ENCODE measurements at regions not wholly inside any gene's neighbourhood (a gene's known extent, or its start where the extent isn't known, plus 50 kb on each side); places are given as distances from the start of the nearest gene placed in this dataset.

DNA sequence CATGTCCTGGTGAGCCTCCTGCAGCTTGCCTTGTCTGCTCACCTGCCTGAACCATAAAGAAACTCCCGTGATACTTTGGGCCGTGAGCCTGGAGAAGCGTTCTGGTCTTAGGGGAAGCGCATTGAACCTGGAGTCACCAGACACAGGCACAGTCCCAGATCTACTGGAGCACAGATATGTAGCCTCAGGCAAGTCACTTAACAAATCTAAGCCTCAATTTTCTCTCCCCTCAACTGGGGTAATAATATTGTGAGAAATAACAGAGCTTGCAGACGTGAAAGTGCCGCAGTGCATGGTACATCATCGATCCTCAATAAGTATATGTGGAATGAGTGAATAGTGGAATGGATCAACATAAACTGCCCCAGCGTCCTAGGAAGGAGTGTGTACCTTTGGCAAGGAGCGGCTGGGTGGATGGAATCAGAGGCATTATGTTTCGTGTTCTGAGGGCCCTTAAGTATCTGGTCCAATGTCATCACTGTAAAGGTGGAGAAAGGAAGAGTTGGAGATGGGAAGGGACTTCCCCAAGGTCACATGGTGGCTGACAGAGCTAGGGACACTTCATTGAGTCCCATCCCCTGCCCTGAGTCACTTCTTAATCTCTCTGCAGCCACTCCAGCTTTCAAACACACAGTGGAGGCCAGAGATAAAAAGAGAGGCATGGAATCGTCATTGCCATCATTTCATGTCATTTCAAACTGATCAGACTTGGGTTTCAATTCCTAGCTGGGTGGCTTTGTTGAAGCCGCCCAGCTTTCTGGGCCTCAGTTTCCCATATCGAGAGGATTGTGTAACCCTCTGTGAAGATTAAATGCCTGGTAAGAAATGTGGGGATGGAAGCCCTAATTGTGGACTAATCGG is 172.4 kb downstream of the DDX1 start:
- H3K9me3 Mint-ChIP-seq = peaks cover 0 to 3% of the 10 kb centered on the region in 2 donors
- no peaks in the 10 kb centered on the region for H3K36me3 Mint-ChIP-seq
- peaks cover 15 to 24% of the 10 kb centered on the region in 2 donors for H3K27me3 Mint-ChIP-seq
- H3K4me1 Mint-ChIP-seq = peaks cover 0 to 2% of the 10 kb centered on the region in 2 donors
- H3K27ac Mint-ChIP-seq = no peak overlapping the region
- no peak overlapping the region for H3K4me3 Mint-ChIP-seq
- ATAC-seq (replicated peaks) = no peak
- no peak for DNase-seq

GRCh38 chr2:15764683-15765011 is 173.0 kb downstream of the DDX1 start:
- DNase-seq (no peak), ATAC-seq (replicated peaks) (no peak)
- H3K27me3 Mint-ChIP-seq = peaks cover 15 to 24% of the 10 kb centered on the region in 2 donors
- peaks cover 0 to 2% of the 10 kb centered on the region in 2 donors for H3K4me1 Mint-ChIP-seq
- H3K27ac Mint-ChIP-seq = no peak overlapping the region
- H3K4me3 Mint-ChIP-seq = no peak overlapping the region
- H3K36me3 Mint-ChIP-seq = no peaks in the 10 kb centered on the region
- peaks cover 0 to 3% of the 10 kb centered on the region in 2 donors for H3K9me3 Mint-ChIP-seq

DNA sequence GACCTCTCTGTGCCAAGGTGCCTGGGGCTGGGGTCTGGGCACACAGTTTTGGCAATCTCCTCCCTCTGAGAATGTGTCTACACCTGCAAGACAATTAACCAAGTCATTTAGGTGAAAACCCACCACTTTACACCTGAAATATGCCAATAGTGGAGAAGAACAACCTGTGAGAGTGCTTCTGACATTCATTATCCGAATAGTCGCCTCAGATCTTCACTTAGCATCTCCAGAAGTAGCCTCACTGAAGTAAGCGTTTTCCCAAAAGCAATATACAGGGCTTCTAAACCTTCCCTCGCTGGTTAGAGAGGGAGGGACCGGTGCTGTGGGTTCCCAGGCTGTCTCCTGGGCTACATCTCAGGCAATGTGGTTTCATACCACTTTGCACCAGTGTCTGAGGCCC is 173.5 kb downstream of the DDX1 start:
- Mint-ChIP-seq H3K9me3 (peaks cover 0 to 3% of the 10 kb centered on the region in 2 donors), H3K27ac (no peak overlapping the region), H3K4me1 (peaks cover 0 to 2% of the 10 kb centered on the region in 2 donors), H3K27me3 (peaks cover 15 to 24% of the 10 kb centered on the region in 2 donors), H3K4me3 (no peak overlapping the region), H3K36me3 (no peaks in the 10 kb centered on the region)
- no peak for ATAC-seq (replicated peaks)
- DNase-seq = no peak

DNA sequence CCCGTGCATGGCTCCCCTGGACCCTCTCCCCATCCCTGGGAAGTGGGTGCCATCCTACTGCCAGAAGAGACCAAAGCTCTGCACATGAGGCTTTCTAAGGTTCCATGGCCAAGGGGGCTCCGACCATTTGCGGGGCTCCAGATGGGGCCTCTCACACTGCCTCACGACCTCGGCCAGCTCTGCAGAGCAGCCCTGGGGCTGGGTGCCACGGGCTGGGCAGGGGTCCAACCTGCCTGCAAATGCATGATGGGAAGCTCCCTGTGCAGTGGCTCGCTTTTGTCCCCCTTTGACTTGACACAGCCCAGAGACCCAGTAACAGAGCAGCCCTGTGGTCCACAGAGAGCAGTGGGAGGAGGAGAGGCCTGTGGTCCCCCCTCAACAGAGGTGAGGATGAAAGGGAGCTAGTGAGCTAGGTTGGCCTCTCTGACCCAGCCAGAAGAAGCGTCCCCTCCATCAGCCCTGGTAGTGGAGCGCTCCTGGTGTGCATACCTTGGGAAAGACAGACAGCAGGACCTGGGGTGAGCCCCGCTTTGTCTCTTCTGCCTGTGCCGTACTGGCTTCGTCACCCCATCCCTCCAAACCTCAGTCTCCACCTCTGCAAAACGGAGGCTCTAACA is 174.1 kb downstream of the DDX1 start:
- DNase-seq (no peak), ATAC-seq (replicated peaks) (no peak)
- H3K4me3 Mint-ChIP-seq = no peak overlapping the region
- no peaks in the 10 kb centered on the region for H3K36me3 Mint-ChIP-seq
- H3K9me3 Mint-ChIP-seq = peaks cover 0 to 3% of the 10 kb centered on the region in 2 donors
- H3K27me3 Mint-ChIP-seq = peaks cover 15 to 24% of the 10 kb centered on the region in 2 donors
- peaks cover 0 to 2% of the 10 kb centered on the region in 2 donors for H3K4me1 Mint-ChIP-seq
- H3K27ac Mint-ChIP-seq = no peak overlapping the region

- no peak overlapping the region for H3K4me3 Mint-ChIP-seq
- peaks cover 11 to 18% of the 10 kb centered on the region in 2 donors for H3K27me3 Mint-ChIP-seq
- H3K27ac Mint-ChIP-seq = no peak overlapping the region
- DNase-seq (no peak), ATAC-seq (replicated peaks) (no peak)
- H3K9me3 Mint-ChIP-seq = peaks cover 0 to 3% of the 10 kb centered on the region in 2 donors
- H3K4me1 Mint-ChIP-seq = peaks cover 0 to 2% of the 10 kb centered on the region in 2 donors
- H3K36me3 Mint-ChIP-seq = no peaks in the 10 kb centered on the region
These were observed 174.0 kb upstream of the MYCN start for GRCh38 chr2:15766303-15766861.

DNA sequence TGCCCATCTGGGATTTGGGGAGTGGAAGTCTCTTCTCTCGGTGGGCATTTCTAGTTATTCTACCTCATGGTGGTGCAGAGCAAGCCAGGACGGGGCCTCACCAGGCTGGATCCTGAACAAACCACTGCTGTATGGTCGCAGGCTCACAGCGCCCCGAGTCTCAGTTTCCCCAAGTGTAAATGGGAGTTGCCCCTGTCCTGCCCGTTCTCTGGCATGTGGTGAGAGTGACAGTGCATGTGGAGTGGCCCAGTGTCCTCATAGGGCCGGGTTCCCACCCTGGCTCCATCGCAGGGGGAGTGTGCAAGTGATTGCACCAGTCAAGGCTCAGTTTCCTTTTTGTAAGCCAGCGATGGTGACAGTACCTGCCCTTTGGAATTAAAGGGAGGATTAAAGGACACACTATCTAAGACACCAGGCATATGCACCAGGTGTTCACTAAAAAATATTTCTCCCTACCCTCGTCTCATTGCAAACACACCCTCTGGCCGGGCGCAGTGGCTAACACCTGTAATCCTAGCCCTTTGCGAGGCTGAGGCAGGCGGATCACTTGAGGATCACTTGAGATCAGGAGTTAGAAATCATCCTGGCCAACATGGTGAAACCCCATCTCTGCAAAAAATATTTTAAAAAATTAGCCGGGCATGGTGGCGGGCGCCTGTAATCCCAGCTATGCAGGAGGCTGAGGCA is 173.3 kb upstream of the MYCN start:
- ATAC-seq (replicated peaks) = no peak
- no peak overlapping the region for H3K4me3 Mint-ChIP-seq

DNA sequence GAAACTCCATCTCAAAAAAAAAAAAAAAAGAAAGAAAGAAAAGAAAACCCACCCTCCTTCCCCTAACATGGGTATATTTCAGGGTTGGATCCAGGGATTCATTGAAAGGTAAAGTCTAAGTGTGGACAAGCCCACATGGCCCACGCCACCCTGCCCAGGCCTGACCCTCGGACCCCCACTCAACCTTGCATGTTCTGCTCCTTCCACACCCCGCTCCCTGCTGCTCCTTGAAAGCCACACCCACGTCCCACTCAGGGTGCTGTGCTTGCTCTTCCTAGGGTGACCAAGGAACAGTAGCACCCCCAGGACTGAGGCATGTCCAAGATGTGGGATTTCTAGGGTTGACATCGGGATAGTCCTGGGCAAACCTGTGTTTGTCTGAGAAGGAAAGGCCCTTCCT is 172.7 kb upstream of the MYCN start:
- Mint-ChIP-seq H3K36me3 (no peaks in the 10 kb centered on the region), H3K4me3 (no peak overlapping the region), H3K4me1 (peaks cover 0 to 2% of the 10 kb centered on the region in 2 donors), H3K27me3 (peaks cover 11 to 16% of the 10 kb centered on the region in 2 donors), H3K27ac (no peak overlapping the region), H3K9me3 (no peaks in the 10 kb centered on the region)
- DNase-seq (no peak), ATAC-seq (replicated peaks) (no peak)

More for the DNA sequence above, 173.3 kb upstream of the MYCN start:
- Mint-ChIP-seq H3K9me3 (peaks cover 0 to 3% of the 10 kb centered on the region in 2 donors), H3K36me3 (no peaks in the 10 kb centered on the region), H3K4me1 (peaks cover 0 to 2% of the 10 kb centered on the region in 2 donors), H3K27ac (no peak overlapping the region), H3K27me3 (peaks cover 11 to 16% of the 10 kb centered on the region in 2 donors)
- DNase-seq = no peak

- no peak for ATAC-seq (replicated peaks)
- DNase-seq = no peak
- no peaks in the 10 kb centered on the region for H3K9me3 Mint-ChIP-seq
- H3K27me3 Mint-ChIP-seq = peaks cover 7 to 16% of the 10 kb centered on the region in 2 donors
- H3K27ac Mint-ChIP-seq = no peak overlapping the region
- peaks cover 0 to 2% of the 10 kb centered on the region in 2 donors for H3K4me1 Mint-ChIP-seq
- no peak overlapping the region for H3K4me3 Mint-ChIP-seq
- no peaks in the 10 kb centered on the region for H3K36me3 Mint-ChIP-seq
These were observed 172.2 kb upstream of the MYCN start for GRCh38 chr2:15768142-15768541.

DNA sequence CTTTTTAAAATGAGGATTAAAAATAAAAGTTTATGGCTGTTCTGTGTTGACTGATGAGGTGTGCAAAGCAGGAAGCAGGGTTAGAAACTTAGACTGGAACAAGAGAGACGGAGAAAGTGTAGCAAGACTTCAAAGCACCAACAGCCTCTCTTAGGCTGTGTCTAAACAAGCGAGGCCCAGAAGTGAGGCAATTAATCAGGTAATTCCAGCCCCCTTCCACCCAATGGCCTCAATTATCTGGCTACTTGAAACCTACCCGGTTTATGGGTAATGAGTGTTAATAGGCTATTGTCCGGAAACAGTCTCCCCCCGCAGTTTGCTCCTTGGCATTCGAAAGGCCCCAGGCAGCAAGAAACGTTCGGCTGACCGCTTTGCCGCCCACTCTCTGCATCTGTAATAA is 171.7 kb upstream of the MYCN start:
- H3K27me3 Mint-ChIP-seq = peaks cover 6 to 16% of the 10 kb centered on the region in 2 donors
- ATAC-seq (replicated peaks) (no peak), DNase-seq (no peak)
- H3K27ac Mint-ChIP-seq = no peak overlapping the region
- H3K4me1 Mint-ChIP-seq = peaks cover 0 to 2% of the 10 kb centered on the region in 2 donors
- no peak overlapping the region for H3K4me3 Mint-ChIP-seq
- H3K9me3 Mint-ChIP-seq = no peaks in the 10 kb centered on the region
- no peaks in the 10 kb centered on the region for H3K36me3 Mint-ChIP-seq

DNA sequence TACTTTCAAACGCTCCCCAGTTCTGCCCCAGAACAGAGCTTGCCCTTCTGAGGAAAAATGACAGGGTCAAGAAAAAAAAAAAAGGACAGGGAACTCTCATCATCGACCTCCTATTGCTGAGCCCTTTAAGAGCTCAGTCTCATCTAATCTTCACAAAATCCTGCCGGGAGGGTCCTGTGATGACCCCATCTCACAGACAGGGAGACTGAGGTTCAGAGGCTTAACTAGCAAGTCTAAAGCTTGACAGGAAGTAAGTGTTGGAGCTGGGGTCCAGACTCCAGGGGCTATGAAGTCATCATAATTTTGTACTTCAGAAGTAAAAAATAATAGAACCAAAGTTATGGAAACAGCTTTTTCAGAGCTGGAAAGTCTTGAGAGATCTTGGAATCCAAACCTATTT is 171.1 kb upstream of the MYCN start:
- no peaks in the 10 kb centered on the region for H3K9me3 Mint-ChIP-seq
- no peak overlapping the region for H3K27ac Mint-ChIP-seq
- peaks cover 6 to 16% of the 10 kb centered on the region in 2 donors for H3K27me3 Mint-ChIP-seq
- no peak overlapping the region for H3K4me3 Mint-ChIP-seq
- ATAC-seq (replicated peaks) (no peak), DNase-seq (no peak)
- H3K4me1 Mint-ChIP-seq = peaks cover 0 to 2% of the 10 kb centered on the region in 2 donors
- no peaks in the 10 kb centered on the region for H3K36me3 Mint-ChIP-seq

DNA sequence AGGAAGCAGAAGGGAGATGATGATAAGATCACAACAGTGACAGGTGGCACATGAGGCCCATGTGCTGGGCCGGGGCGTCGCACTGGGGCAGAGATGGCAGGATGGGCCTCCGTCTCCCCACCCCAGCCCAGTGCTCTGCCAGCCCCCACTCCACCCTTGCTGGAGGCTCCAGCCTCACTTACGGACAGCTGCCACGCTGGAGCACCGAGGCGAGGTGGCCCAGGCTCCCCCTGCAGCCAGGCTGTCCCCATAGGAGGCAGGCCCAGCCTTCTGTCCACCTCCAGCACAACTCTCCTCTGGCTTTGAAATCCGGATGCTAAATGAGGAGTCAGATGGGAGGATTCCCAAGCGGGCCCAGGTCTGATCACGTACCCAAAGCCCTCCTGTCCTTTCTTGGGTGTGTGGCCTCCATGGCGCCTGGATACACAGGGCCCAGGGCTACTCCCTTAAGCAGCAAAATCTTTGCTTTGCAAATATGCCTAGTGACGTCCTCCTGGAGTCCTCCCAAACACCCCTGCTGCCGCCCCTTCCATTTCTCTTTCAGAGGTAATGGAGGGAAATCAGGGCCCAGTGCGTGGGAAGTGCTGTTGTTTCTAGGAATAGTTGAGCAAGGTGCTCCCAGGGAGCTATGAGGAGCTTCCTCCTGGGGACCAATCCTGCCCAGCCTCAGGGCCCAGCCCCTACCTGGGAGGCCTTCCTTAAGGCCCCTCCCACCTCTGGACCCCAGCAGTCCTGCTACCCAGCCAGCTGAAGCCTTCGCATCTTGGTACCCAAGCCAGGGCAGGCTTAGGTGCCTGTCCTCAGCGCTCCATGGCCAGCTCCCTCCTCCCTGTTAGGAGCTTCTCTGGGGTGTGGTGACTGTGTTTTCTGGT is 170.4 kb upstream of the MYCN start:
- Mint-ChIP-seq H3K4me1 (peaks cover 0 to 2% of the 10 kb centered on the region in 2 donors), H3K4me3 (no peak overlapping the region), H3K36me3 (no peaks in the 10 kb centered on the region), H3K9me3 (no peaks in the 10 kb centered on the region), H3K27ac (no peak overlapping the region), H3K27me3 (peaks cover 6 to 16% of the 10 kb centered on the region in 2 donors)
- DNase-seq = no peak
- ATAC-seq (replicated peaks) = no peak

DNA sequence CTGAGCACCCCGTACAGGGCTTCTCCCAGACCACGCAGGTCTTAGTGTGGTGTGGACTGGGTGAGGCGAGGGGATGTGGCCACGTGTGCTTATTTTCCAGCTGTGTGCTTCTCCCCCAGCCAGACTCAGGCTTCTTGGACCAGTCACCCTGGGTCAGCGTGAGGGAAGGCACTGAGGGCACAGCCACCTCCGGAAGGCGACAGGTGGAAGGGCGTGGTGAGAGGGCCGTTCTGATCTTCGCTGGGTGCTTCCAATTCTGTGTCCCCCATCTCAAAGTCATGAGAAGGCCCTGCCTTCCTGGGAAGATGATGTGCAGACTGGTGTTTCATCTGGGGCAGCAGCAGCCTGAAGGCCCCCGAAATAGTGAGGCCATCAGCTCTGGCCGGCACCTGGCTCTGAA is 169.7 kb upstream of the MYCN start:
- no peak for DNase-seq
- Mint-ChIP-seq H3K4me1 (peaks cover 0 to 2% of the 10 kb centered on the region in 2 donors), H3K9me3 (no peaks in the 10 kb centered on the region), H3K4me3 (no peak overlapping the region), H3K27ac (no peak overlapping the region), H3K27me3 (peaks cover 6 to 16% of the 10 kb centered on the region in 2 donors), H3K36me3 (no peaks in the 10 kb centered on the region)
- ATAC-seq (replicated peaks) = no peak

GRCh38 chr2:15771124-15771523 is 169.2 kb upstream of the MYCN start:
- Mint-ChIP-seq H3K4me3 (no peak overlapping the region), H3K4me1 (peaks cover 0 to 2% of the 10 kb centered on the region in 2 donors), H3K27me3 (peaks cover 6 to 16% of the 10 kb centered on the region in 2 donors), H3K36me3 (no peaks in the 10 kb centered on the region), H3K9me3 (no peaks in the 10 kb centered on the region), H3K27ac (no peak overlapping the region)
- ATAC-seq (replicated peaks) (no peak), DNase-seq (no peak)
